ENCODE measurements at regions not wholly inside any gene's neighbourhood (a gene's known extent, or its start where the extent isn't known, plus 50 kb on each side); places are given as distances from the start of the nearest gene placed in this dataset.

- no peak for TF ChIP-seq CTCF (IDR thresholded peaks at IDR 0.05)
- no peak for TF ChIP-seq POLR2A (IDR thresholded peaks at IDR 0.05)
Measured at GRCh38 chr6:119628691-119629594, 279.4 kb upstream of the MAN1A1 start.
